GM03348 (cell line): ENCODE measurements at regions not wholly inside any gene's neighbourhood (a gene's known extent, or its start where the extent isn't known, plus 50 kb on each side); places are given as distances from the start of the nearest gene placed in this dataset.
A peak's percentile ranks its signal among the peaks of the same experiment; 100 is the strongest.
"Not testable (repeated sequence)": the region's sequence is repeated elsewhere in the genome, so short reads cannot be mapped to it uniquely, and the experiment has no call there.

ENCODE experiments used
- DNase-seq: peaks from one replicate; pipeline ENCODE4 v3.0.0; 2012; ENCODE audit warnings: low spot score

GRCh38 chr15:95132774-95133173 is 901.4 kb downstream of the MCTP2 start:
- DNase-seq, result peak; percentile 77

- DNase-seq, result peak; percentile 26
Observed at GRCh38 chr15:95134431-95135110, 903.2 kb downstream of the MCTP2 start.

GRCh38 chr15:95138604-95139270 is 907.4 kb downstream of the MCTP2 start:
- no peak for DNase-seq

GRCh38 chr15:95141486-95141885 is 910.1 kb downstream of the MCTP2 start:
- DNase-seq, result no peak

- DNase-seq, result no peak
Observed at GRCh38 chr15:95142531-95142930, 911.2 kb downstream of the MCTP2 start.

- DNase-seq, result no peak
Observed at GRCh38 chr15:95146481-95146880, 915.1 kb downstream of the MCTP2 start.

- no peak for DNase-seq
Observed at GRCh38 chr15:95148183-95148582, 916.8 kb downstream of the MCTP2 start.

GRCh38 chr15:95149036-95149435 is 917.7 kb downstream of the MCTP2 start:
- no peak for DNase-seq

GRCh38 chr15:95149771-95150170 is 918.4 kb downstream of the MCTP2 start:
- no peak for DNase-seq

- no peak for DNase-seq
Observed at GRCh38 chr15:95150466-95150865, 919.1 kb downstream of the MCTP2 start.

GRCh38 chr15:95152741-95153140 is 921.4 kb downstream of the MCTP2 start:
- DNase-seq, result no peak

- DNase-seq, result not testable (repeated sequence)
Observed at GRCh38 chr15:95153201-95153600, 921.8 kb downstream of the MCTP2 start.

GRCh38 chr15:95160316-95160715 is 929.0 kb downstream of the MCTP2 start:
- no peak for DNase-seq

GRCh38 chr15:95162069-95162468 is 930.7 kb downstream of the MCTP2 start:
- no peak for DNase-seq

- no peak for DNase-seq
Observed at GRCh38 chr15:95162531-95162930, 931.2 kb downstream of the MCTP2 start.

GRCh38 chr15:95162967-95163531 is 931.7 kb downstream of the MCTP2 start:
- peak; percentile 65 for DNase-seq

GRCh38 chr15:95168152-95168551 is 936.8 kb downstream of the MCTP2 start:
- DNase-seq, result no peak

- DNase-seq, result no peak
Observed at GRCh38 chr15:95168951-95169431, 937.6 kb downstream of the MCTP2 start.

GRCh38 chr15:95169541-95170459 is 938.4 kb downstream of the MCTP2 start:
- DNase-seq, result peak; percentile 50

GRCh38 chr15:95170561-95171380 is 939.4 kb downstream of the MCTP2 start:
- DNase-seq, result no peak

- no peak for DNase-seq
Observed at GRCh38 chr15:95171564-95171963, 940.2 kb downstream of the MCTP2 start.
